NT2/D1 (cell line): ENCODE measurements at regions not wholly inside any gene's neighbourhood (a gene's known extent, or its start where the extent isn't known, plus 50 kb on each side); places are given as distances from the start of the nearest gene placed in this dataset.

Experiments
- DNase-seq: peaks from one replicate; pipeline ENCODE4 v3.0.0-alpha.2; 2011; ENCODE audit warnings: low read depth, low spot score
- H3K27me3 ChIP-seq: 2 replicates; pipeline ENCODE4 v1.6.0; 2011; ENCODE audit warnings: mild to moderate bottlenecking; ENCODE audit not compliant: insufficient read length, insufficient read depth
- H3K36me3 ChIP-seq: 2 replicates; pipeline ENCODE4 v1.6.1; 2011; ENCODE audit warnings: mild to moderate bottlenecking, low read length, mixed read lengths; ENCODE audit not compliant: insufficient read depth, insufficient read length
- H3K4me1 ChIP-seq: 2 replicates; pipeline ENCODE4 v1.5.1; 2011; ENCODE audit not compliant: insufficient read depth, insufficient read length
- H3K4me3 ChIP-seq: 2 replicates; pipeline ENCODE4 v1.5.1; 2011; ENCODE audit warnings: low read depth; ENCODE audit not compliant: insufficient read length
- H3K9ac ChIP-seq: 2 replicates; pipeline ENCODE4 v1.6.0; 2011; ENCODE audit warnings: low read depth; ENCODE audit not compliant: insufficient read length
- H3K9me3 ChIP-seq: 2 replicates; pipeline ENCODE4 v1.5.1; 2011; ENCODE audit warnings: mild to moderate bottlenecking, low read length; ENCODE audit not compliant: insufficient read depth
- SUZ12 ChIP-seq: IDR thresholded peaks from 2 replicates; pipeline ENCODE4 v1.6.1; 2011; ENCODE audit not compliant: insufficient read length, insufficient read depth; ENCODE audit errors: extremely low read depth
- YY1 ChIP-seq: IDR thresholded peaks from 2 replicates; pipeline ENCODE4 v1.6.1; 2011; ENCODE audit not compliant: insufficient read length, insufficient read depth
- ZNF274 ChIP-seq: IDR thresholded peaks from 2 replicates; pipeline ENCODE4 v1.6.1; 2011; ENCODE audit warnings: mild to moderate bottlenecking, low read depth, low read length

- no peak overlapping the region for H3K4me3 ChIP-seq
- no peak for DNase-seq
Measured at GRCh38 chr6:43917878-43918382, 147.9 kb downstream of the VEGFA start.

GRCh38 chr6:43916924-43917877, 147.2 kb downstream of the VEGFA start:
- peaks cover 7% of the 10 kb centered on the region for H3K4me1 ChIP-seq
- no peak overlapping the region for H3K4me3 ChIP-seq
- no peak for DNase-seq
- no peak overlapping the region for H3K9ac ChIP-seq
- no peak for TF ChIP-seq SUZ12
- no peak for TF ChIP-seq ZNF274
- TF ChIP-seq YY1, result no peak
- H3K36me3 ChIP-seq, result no peaks in the 10 kb centered on the region
- H3K27me3 ChIP-seq, result no peaks in the 10 kb centered on the region
- H3K9me3 ChIP-seq, result peaks cover 7% of the 10 kb centered on the region; the same call in 1 of the 2 replicates

More at GRCh38 chr6:43917878-43918382, 147.9 kb downstream of the VEGFA start:
- no peak overlapping the region for H3K9ac ChIP-seq
- peaks cover 7% of the 10 kb centered on the region; the same call in 1 of the 2 replicates for H3K9me3 ChIP-seq
- no peak for TF ChIP-seq YY1
- no peak for TF ChIP-seq SUZ12
- TF ChIP-seq ZNF274, result no peak
- no peaks in the 10 kb centered on the region for H3K27me3 ChIP-seq
- H3K4me1 ChIP-seq, result peaks cover 5% of the 10 kb centered on the region
- no peaks in the 10 kb centered on the region for H3K36me3 ChIP-seq

DNA sequence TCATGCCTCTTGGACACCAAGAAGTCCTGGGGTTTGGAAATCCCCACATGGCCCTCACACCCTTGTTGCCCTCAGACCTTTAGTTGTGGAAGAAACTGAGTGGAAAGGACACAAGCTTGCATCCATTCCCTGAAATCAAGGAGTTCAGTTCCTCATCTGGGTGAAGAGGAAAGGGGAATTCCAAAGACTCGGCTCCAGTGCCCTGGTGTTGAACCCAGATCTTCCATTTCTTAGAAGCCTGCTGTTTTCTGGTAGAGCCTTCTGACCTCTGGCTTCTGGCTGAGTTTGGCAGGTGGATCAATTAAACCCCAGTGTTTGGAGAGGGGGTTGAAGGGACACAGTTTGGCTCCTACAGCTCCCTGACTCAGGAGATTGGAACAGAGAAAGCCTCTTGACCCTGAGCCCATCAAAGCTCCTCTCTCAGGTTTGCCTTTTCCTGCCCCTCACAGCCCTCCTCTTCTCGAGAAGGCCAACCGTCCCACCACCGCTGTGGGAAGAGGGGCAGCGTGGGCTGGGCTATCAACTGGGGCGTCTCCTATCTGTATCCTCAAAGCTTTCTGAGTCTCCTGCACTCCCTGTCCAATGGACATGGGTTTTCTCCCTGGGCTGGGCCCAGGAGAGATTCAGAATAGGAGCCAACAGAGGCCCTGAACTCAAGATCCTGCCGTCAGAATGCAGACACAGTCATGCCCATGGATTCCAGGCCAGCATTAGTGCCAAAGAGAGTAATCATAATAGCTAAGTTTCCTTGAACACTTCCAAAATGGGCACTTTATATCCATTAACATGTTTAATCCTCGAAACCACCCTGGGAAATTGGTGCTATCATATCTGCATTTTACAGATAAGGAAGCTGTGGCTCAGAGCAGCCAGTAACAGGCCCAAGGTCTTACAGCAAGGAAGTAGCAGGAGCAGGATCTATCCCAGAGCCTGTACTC, 146.2 kb downstream of the VEGFA start:
- H3K9me3 ChIP-seq, result peaks cover 7% of the 10 kb centered on the region; the same call in 1 of the 2 replicates
- TF ChIP-seq YY1 (no peak), SUZ12 (no peak), ZNF274 (no peak)
- H3K4me3 ChIP-seq, result no peak overlapping the region
- no peak for DNase-seq
- no peaks in the 10 kb centered on the region for H3K36me3 ChIP-seq
- H3K4me1 ChIP-seq, result peaks cover 10% of the 10 kb centered on the region
- H3K9ac ChIP-seq, result no peak overlapping the region
- H3K27me3 ChIP-seq, result no peaks in the 10 kb centered on the region

DNA sequence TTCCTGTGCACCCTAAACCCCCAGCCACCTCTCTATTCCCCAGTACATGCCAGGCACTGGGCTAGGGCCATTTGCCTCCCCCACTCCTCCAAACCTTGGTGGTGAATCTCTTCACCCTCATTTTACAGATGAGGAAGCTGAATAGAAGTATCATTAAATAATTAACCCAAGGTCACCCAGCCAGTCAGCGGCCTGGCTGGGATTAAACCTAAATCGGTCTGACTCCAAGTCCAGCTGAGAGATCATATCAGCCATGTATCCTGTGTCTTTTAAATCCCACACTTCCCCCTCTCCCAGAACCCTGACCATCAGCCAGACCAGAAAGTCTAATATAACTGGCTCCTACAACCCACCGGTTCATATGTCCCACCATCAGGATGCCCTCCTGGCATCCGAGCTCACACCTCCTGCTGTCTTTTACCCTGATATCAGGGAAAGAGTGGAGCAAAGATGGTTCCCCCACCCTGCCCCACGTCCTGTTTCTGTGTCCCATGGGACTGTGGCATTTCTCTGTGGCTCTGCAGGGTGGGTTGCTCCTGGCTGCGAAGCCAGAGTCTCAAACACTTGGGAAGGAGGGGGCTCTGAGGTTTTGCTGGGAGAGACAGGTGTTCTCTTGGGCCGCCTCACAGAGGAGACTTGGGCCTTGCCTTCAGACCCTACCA, 145.3 kb downstream of the VEGFA start:
- H3K36me3 ChIP-seq, result no peaks in the 10 kb centered on the region
- no peak for DNase-seq
- no peak overlapping the region for H3K4me3 ChIP-seq
- H3K27me3 ChIP-seq, result no peaks in the 10 kb centered on the region
- H3K9me3 ChIP-seq, result peaks cover 7% of the 10 kb centered on the region; the same call in 1 of the 2 replicates
- TF ChIP-seq SUZ12, result no peak
- no peak for TF ChIP-seq ZNF274
- TF ChIP-seq YY1, result no peak
- peaks cover 13% of the 10 kb centered on the region for H3K4me1 ChIP-seq
- H3K9ac ChIP-seq, result no peak overlapping the region

- H3K36me3 ChIP-seq, result no peaks in the 10 kb centered on the region
- peaks cover 16% of the 10 kb centered on the region for H3K4me1 ChIP-seq
- H3K9ac ChIP-seq, result no peak overlapping the region
- no peak for DNase-seq
- TF ChIP-seq SUZ12 (no peak), YY1 (no peak), ZNF274 (no peak)
- peaks cover 7% of the 10 kb centered on the region; the same call in 1 of the 2 replicates for H3K9me3 ChIP-seq
- no peak overlapping the region for H3K4me3 ChIP-seq
- H3K27me3 ChIP-seq, result no peaks in the 10 kb centered on the region
Measured at GRCh38 chr6:43914272-43915147, 144.5 kb downstream of the VEGFA start.
